Skeletal muscle tissue (tissue), 3 donors: ENCODE measurements at regions not wholly inside any gene's neighbourhood (a gene's known extent, or its start where the extent isn't known, plus 50 kb on each side); places are given as distances from the start of the nearest gene placed in this dataset.
"Not testable (repeated sequence)": the region's sequence is repeated elsewhere in the genome, so short reads cannot be mapped to it uniquely, and the experiment has no call there.

Source experiments
- H3K27ac ChIP-seq: one replicate; pipeline ENCODE4 v1.7.0; 2013; ENCODE audit warnings: mild to moderate bottlenecking, low read depth, low read length, inconsistent platforms
- H3K27me3 ChIP-seq, 3 donors: one replicate each; pipeline ENCODE4 v1.7.0; 2013; ENCODE audit warnings: low read length in 3 of 3; ENCODE audit not compliant: control insufficient read depth in 3 of 3, insufficient read depth in 3 of 3
- H3K36me3 ChIP-seq, 3 donors: one replicate each; pipeline ENCODE4 v1.7.0; 2013; ENCODE audit warnings: low read length in 3 of 3; ENCODE audit not compliant: control insufficient read depth in 3 of 3, insufficient read depth in 3 of 3
- H3K4me1 ChIP-seq, 3 donors: one replicate each; pipeline ENCODE4 v1.7.0; 2013; ENCODE audit warnings: low read length in 3 of 3, mild to moderate bottlenecking in 3 of 3; ENCODE audit not compliant: control insufficient read depth in 3 of 3, insufficient read depth in 3 of 3
- H3K4me3 ChIP-seq, 3 donors: one replicate each; pipeline ENCODE4 v1.7.0; 2013; ENCODE audit warnings: low read length in 3 of 3
- H3K9ac ChIP-seq, 3 donors: one replicate each; pipeline ENCODE4 v1.7.0; 2013; ENCODE audit warnings: low read length in 3 of 3, mild to moderate bottlenecking in 3 of 3, moderate library complexity in 2 of 3, low read depth in 1 of 3
- H3K9me3 ChIP-seq, 3 donors: one replicate each; pipeline ENCODE4 v1.7.0; 2013; ENCODE audit warnings: low read length in 3 of 3; ENCODE audit not compliant: control insufficient read depth in 3 of 3
- donor health status: Osteomylitis.

GRCh38 chr6:112663698-112664097 is 316.6 kb downstream of the RFPL4B start:
- H3K9ac ChIP-seq, result no peak overlapping the region
- H3K36me3 ChIP-seq, result no peaks in the 10 kb centered on the region
- no peaks in the 10 kb centered on the region for H3K9me3 ChIP-seq
- no peaks in the 10 kb centered on the region for H3K27me3 ChIP-seq
- H3K27ac ChIP-seq, result no peak overlapping the region
- H3K4me3 ChIP-seq, result no peak overlapping the region
- no peaks in the 10 kb centered on the region for H3K4me1 ChIP-seq

GRCh38 chr6:112665114-112665513 is 318.0 kb downstream of the RFPL4B start:
- Histone ChIP-seq H3K9ac (no peak overlapping the region), H3K9me3 (no peaks in the 10 kb centered on the region), H3K4me1 (no peaks in the 10 kb centered on the region), H3K27me3 (no peaks in the 10 kb centered on the region), H3K36me3 (no peaks in the 10 kb centered on the region), H3K4me3 (no peak overlapping the region), H3K27ac (no peak overlapping the region)

GRCh38 chr6:112665815-112666214 is 318.7 kb downstream of the RFPL4B start:
- H3K9me3 ChIP-seq, result no peaks in the 10 kb centered on the region
- H3K27ac ChIP-seq, result no peak overlapping the region
- H3K4me3 ChIP-seq, result no peak overlapping the region
- H3K4me1 ChIP-seq, result no peaks in the 10 kb centered on the region
- no peaks in the 10 kb centered on the region for H3K36me3 ChIP-seq
- no peak overlapping the region for H3K9ac ChIP-seq
- H3K27me3 ChIP-seq, result no peaks in the 10 kb centered on the region

- no peaks in the 10 kb centered on the region for H3K27me3 ChIP-seq
- H3K9ac ChIP-seq, result no peak overlapping the region
- no peaks in the 10 kb centered on the region for H3K36me3 ChIP-seq
- H3K4me1 ChIP-seq, result no peaks in the 10 kb centered on the region
- no peak overlapping the region for H3K27ac ChIP-seq
- H3K9me3 ChIP-seq, result no peaks in the 10 kb centered on the region
- H3K4me3 ChIP-seq, result no peak overlapping the region
Measured at GRCh38 chr6:112667427-112667826, 320.3 kb downstream of the RFPL4B start.

DNA sequence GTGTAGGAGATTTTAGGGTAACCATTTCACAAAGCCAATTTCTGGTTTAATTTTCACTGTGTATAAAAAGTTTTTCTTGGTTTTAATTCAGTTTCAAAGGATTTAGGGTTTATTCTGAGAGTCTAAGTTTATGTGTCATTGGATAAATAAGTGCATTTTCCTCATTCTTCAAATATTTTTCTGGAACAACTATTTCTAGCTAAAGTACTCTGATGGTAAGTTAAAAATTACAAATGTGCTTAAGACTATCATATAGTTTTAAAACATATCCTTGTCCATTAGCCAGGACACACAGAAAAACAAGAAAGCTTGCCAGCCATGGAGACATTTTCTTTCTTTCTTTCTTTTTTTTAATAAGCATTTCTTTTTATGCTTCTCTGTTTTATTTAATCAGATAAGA is 333.0 kb downstream of the RFPL4B start:
- H3K27ac ChIP-seq, result no peak overlapping the region
- H3K4me1 ChIP-seq, result no peaks in the 10 kb centered on the region
- H3K9ac ChIP-seq, result no peak overlapping the region
- no peak overlapping the region for H3K4me3 ChIP-seq
- no peaks in the 10 kb centered on the region for H3K27me3 ChIP-seq
- H3K9me3 ChIP-seq, result no peaks in the 10 kb centered on the region
- no peaks in the 10 kb centered on the region for H3K36me3 ChIP-seq

GRCh38 chr6:112682071-112682470 is 334.9 kb downstream of the RFPL4B start:
- Histone ChIP-seq H3K27me3 (no peaks in the 10 kb centered on the region), H3K9ac (no peak overlapping the region), H3K27ac (no peak overlapping the region), H3K4me1 (no peaks in the 10 kb centered on the region), H3K36me3 (no peaks in the 10 kb centered on the region), H3K4me3 (no peak overlapping the region), H3K9me3 (no peaks in the 10 kb centered on the region)

- no peak overlapping the region for H3K27ac ChIP-seq
- no peak overlapping the region for H3K9ac ChIP-seq
- no peaks in the 10 kb centered on the region for H3K4me1 ChIP-seq
- no peaks in the 10 kb centered on the region for H3K27me3 ChIP-seq
- H3K36me3 ChIP-seq, result no peaks in the 10 kb centered on the region
- no peak overlapping the region for H3K4me3 ChIP-seq
- H3K9me3 ChIP-seq, result no peaks in the 10 kb centered on the region
Measured at GRCh38 chr6:112683106-112683505, 336.0 kb downstream of the RFPL4B start.

DNA sequence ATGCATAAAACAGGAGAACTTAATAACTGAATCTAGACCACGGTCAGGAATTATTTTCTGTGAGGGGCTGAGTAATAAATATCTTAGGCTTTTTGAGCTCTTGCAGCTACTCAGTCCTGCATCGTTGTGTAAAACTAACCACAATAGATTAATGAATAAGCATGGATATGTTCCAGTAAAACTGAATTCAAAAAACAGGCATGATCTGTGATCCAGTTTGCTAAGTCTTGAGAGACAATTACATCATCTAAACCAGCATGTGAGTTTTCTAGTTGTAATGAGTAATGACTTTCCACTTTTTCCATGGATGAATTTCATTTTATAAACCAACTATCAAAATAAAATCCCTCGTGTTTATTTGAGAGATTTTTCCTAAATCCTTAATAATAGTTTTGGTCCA is 336.8 kb downstream of the RFPL4B start:
- Histone ChIP-seq H3K9ac (no peak overlapping the region), H3K4me1 (no peaks in the 10 kb centered on the region), H3K27ac (no peak overlapping the region), H3K36me3 (no peaks in the 10 kb centered on the region), H3K4me3 (no peak overlapping the region), H3K27me3 (no peaks in the 10 kb centered on the region), H3K9me3 (no peaks in the 10 kb centered on the region)

DNA sequence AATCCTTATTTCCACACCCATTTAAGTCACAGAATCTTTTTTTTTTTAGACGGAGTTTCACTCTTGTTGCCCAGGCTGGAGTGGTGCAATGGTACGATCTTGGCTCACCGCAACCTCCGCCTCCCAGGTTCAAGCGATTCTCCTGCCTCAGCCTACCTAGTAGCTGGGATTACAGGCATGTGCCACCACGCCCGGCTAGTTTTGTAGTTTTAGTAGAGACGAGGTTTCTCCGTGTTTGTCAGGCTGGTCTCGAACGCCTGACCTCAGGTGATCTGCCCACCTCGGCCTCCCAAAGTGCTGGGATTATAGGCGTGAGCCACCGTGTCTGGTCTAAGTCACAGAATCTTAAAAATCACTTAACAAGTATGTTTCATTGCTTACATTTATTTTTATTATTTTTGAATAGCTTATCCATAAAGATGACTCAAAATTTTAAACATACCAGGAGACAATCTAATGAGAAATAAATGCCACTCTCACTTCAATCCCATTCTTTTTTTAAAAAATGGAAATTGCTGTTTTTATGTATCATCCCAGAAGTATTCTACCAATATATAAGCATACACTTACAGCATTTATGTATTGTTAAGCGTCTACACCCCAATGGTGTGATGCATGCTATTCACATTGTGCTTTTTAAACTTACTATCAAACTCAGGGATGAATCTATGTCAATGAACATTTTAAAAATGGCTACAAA is 338.5 kb downstream of the RFPL4B start:
- H3K27ac ChIP-seq, H3K4me3 ChIP-seq, H3K36me3 ChIP-seq, H3K27me3 ChIP-seq, H3K9ac ChIP-seq, H3K9me3 ChIP-seq, H3K4me1 ChIP-seq: not testable (repeated sequence)

DNA sequence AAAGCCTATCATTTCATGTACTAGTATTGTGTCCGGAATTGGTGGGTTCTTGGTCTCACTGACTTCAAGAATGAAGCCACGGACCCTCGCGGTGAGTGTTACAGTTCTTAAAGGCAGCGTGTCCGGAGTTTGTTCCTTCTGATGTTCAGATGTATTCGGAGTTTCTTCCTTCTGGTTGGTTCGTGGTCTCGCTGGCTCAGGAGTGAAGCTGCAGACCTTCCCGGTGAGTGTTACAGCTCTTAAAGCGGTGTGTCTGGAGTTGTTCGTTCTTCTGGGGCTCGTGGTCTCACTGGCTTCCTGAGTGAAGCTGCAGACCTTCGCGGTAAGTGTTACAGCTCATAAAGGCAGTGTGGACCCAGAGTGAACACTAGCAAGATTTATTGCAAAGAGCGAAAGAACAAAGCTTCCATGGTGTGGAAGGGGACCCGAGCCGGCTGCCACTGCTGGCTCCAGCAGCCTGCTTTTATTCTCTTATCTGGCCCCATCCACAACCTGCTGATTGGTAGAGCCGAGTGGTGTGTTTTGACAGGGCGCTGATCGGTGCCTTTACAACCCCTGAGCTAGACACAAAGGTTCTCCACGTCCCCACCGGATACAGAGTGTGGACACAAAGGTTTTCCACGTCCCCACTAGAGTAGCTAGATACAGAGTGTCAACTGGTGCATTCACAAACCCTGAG is 341.5 kb downstream of the RFPL4B start:
- not testable (repeated sequence) for H3K4me3 ChIP-seq, H3K9ac ChIP-seq, H3K4me1 ChIP-seq, H3K36me3 ChIP-seq, H3K9me3 ChIP-seq, H3K27me3 ChIP-seq, H3K27ac ChIP-seq
